Superior temporal gyrus (tissue), 1 donor: ENCODE measurements at regions not wholly inside any gene's neighbourhood (a gene's known extent, or its start where the extent isn't known, plus 50 kb on each side); places are given as distances from the start of the nearest gene placed in this dataset.
"Not testable (repeated sequence)": the region's sequence is repeated elsewhere in the genome, so short reads cannot be mapped to it uniquely, and the experiment has no call there.

Experiments used
- DNase-seq: peaks from one replicate; pipeline ENCODE4 v3.0.0-alpha.2; 2016; ENCODE audit errors: extremely low spot score

DNA sequence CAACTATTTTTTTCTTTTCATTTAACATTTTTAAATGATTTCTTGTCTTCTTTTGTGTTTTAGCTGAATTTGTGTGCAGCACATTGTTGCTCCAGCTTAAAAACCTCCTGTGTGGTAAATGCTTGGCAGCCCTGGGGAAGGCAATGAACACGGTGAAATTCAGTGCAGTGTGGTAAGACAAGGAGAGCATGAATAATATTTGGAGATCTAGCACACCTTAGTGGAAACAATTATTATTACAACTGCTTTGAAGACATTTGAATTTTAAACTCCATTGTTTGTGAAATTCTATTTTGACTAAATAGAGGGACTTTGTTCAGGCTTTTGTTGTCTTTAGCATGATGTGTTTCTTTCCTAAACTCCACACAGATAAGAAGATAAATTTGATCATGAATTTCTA is 242.6 kb upstream of the CXADR start:
- peak; percentile 79 for DNase-seq

- no peak for DNase-seq
Measured at GRCh38 chr21:17279663-17280062, 233.2 kb upstream of the CXADR start.

- not testable (repeated sequence) for DNase-seq
Measured at GRCh38 chr21:17293016-17293562, 219.8 kb upstream of the CXADR start.

GRCh38 chr21:17295997-17296396 is 216.8 kb upstream of the CXADR start:
- no peak for DNase-seq

- not testable (repeated sequence) for DNase-seq
Measured at GRCh38 chr21:17299576-17299975, 213.3 kb upstream of the CXADR start.

GRCh38 chr21:17327715-17328114 is 185.1 kb upstream of the CXADR start:
- not testable (repeated sequence) for DNase-seq

GRCh38 chr21:17334484-17334883 is 178.4 kb upstream of the CXADR start:
- DNase-seq: no peak

DNA sequence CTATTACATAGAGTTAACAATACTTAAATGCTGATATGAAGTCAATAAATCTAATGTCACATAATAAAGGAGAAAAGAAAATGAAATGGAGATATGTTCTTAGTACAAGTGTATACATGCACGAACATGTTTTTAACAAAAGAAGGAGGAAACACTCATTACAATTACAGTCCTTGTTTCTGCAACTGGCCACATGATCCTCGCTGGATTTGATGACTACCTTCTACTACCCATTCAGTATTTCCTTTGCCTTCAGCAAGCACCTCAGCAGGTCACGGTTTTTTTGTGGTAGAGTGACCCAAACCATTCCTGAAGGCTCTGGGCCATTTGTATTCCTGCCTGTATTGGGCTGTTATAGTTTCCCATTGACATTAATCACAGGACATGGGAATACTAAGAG is 172.8 kb upstream of the CXADR start:
- DNase-seq: no peak

GRCh38 chr21:17343055-17343454 is 169.8 kb upstream of the CXADR start:
- DNase-seq: no peak

- no peak for DNase-seq
Measured at GRCh38 chr21:17348357-17348756, 164.5 kb upstream of the CXADR start.

DNA sequence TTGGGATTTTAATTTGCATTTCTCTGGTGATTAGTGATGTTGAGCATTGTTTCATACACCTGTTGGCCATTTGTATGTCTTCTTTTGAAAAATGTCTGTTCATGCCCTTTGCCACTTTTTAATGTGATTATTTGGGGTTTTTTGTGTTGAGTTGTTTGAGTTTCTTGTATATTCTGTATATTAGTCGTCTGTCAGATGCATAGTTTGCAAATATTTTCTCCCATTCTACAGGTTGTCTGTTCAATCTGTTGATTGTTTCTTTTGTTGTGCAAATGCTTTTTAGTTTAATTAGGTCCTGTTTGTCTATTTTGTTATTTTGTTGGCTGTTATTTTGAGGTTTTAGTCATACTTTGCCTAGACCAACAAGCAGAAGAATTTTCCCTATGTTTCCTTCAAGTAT is 164.0 kb upstream of the CXADR start:
- no peak for DNase-seq

- DNase-seq: no peak
Measured at GRCh38 chr21:17351766-17352165, 161.1 kb upstream of the CXADR start.

GRCh38 chr21:17352996-17353655 is 159.7 kb upstream of the CXADR start:
- no peak for DNase-seq

- DNase-seq: no peak
Measured at GRCh38 chr21:17359781-17360180, 153.1 kb upstream of the CXADR start.

- no peak for DNase-seq
Measured at GRCh38 chr21:17368748-17369363, 144.0 kb upstream of the CXADR start.

DNA sequence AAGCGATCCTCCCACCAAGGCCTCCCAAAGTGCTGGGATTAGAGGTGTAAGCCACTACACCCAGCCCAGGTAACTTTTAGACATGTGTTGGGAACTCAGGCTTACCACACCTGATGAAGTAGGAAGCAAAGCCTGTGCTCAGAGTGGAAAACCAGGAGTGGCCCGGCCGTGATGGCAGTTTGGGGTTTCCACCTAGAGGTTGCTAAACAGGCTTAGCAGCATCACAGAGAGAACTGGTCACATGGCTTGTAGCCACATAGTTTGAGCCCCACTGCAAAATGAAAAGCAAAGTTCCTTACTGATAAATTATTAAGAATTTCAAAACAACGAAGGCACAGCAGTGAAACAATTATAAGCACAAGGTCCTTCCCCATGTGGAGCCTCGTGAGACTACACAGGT is 142.6 kb upstream of the CXADR start:
- DNase-seq: no peak

GRCh38 chr21:17370916-17371315 is 141.9 kb upstream of the CXADR start:
- DNase-seq: no peak

DNA sequence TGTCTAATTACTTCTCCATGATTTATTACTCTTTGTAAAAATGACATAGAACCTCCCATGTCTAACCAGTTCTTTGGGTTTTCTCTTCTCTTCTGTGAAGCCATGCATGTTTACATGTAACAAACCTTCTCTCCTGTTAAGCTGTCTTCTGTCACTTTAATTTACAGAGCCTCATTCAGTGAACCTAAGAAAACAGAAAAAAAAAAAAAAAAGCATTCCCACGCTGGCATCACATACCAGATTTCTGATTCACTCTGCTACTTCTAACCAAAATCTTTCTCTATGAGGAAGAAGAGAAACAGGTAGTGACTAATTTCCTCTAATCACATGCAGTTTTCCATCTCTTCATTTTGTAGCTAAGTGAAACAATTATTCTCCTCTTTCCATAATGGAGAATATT is 141.4 kb upstream of the CXADR start:
- DNase-seq: no peak

DNA sequence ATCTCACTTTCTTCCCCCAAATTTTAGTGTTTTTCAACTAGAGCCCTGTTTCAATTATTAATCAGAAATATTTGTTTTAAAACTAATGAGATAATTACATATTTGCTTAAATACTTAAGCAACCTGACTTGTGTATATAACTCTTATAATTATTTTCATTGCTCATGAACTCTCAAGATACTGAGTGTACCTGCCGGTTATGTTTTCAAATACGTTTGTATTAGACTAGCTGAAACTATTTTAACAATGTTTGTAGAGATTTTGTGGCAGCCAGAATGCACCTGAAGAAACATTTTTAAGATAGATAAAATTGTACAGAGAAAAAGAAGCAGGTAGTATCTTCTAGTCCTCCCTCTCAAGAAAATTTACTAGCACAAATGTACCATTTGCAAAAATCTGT is 140.6 kb upstream of the CXADR start:
- DNase-seq: no peak

GRCh38 chr21:17386498-17386897 is 126.3 kb upstream of the CXADR start:
- no peak for DNase-seq

- peak; percentile 98 for DNase-seq
Measured at GRCh38 chr21:17387030-17387617, 125.7 kb upstream of the CXADR start.

GRCh38 chr21:17388226-17388625 is 124.6 kb upstream of the CXADR start:
- peak; percentile 42 for DNase-seq

DNA sequence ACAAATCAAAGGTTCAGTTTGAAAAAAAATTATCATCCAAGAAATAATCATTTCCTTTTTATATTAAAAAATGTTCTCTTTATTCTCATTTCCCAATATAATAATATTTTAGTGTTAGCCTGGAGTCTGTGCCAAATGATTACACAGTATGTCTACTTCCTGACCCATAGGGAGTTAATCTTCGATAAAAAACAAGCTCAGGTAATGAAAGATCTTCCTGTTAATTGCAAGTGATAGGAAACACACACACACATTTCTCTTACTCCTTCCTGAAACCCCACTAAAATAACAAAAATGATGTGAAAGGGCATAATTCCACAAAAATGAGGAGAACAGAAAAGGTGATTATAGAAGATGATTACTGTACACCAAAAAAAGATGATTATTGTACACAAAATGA is 123.5 kb upstream of the CXADR start:
- no peak for DNase-seq
